GM12875 (cell line): ENCODE measurements at regions not wholly inside any gene's neighbourhood (a gene's known extent, or its start where the extent isn't known, plus 50 kb on each side); places are given as distances from the start of the nearest gene placed in this dataset.

Experiments
- H3K4me3 ChIP-seq: one replicate; pipeline ENCODE4 v1.5.1; 2011; ENCODE audit warnings: low read depth, low read length, control low read depth
- CTCF ChIP-seq: IDR thresholded peaks from 2 replicates; pipeline ENCODE4 v1.5.1; 2011; ENCODE audit warnings: low read depth, mild to moderate bottlenecking, control low read depth, inconsistent platforms, low read length, moderate library complexity, borderline replicate concordance; ENCODE audit not compliant: insufficient read depth

GRCh38 chr7:49102411-49102810 lies 178.1 kb downstream of the CDC14C start:
- H3K4me3 ChIP-seq = no peak overlapping the region

GRCh38 chr7:49111706-49112105 lies 187.4 kb downstream of the CDC14C start:
- TF ChIP-seq CTCF = no peak

More at GRCh38 chr7:49102411-49102810, 178.1 kb downstream of the CDC14C start:
- no peak for TF ChIP-seq CTCF

GRCh38 chr7:49112222-49112621 lies 187.9 kb downstream of the CDC14C start:
- H3K4me3 ChIP-seq = no peak overlapping the region
- no peak for TF ChIP-seq CTCF

More at GRCh38 chr7:49111706-49112105, 187.4 kb downstream of the CDC14C start:
- no peak overlapping the region for H3K4me3 ChIP-seq

GRCh38 chr7:49112647-49113046 lies 188.3 kb downstream of the CDC14C start:
- no peak overlapping the region for H3K4me3 ChIP-seq
- TF ChIP-seq CTCF = no peak

- no peak overlapping the region for H3K4me3 ChIP-seq
- TF ChIP-seq CTCF = no peak
Observed at GRCh38 chr7:49119706-49120105, 195.4 kb downstream of the CDC14C start.

GRCh38 chr7:49125246-49125645 lies 200.9 kb downstream of the CDC14C start:
- TF ChIP-seq CTCF = no peak
- no peak overlapping the region for H3K4me3 ChIP-seq

GRCh38 chr7:49127359-49127913 lies 203.1 kb downstream of the CDC14C start:
- no peak overlapping the region for H3K4me3 ChIP-seq
- no peak for TF ChIP-seq CTCF
